Tibial artery (tissue), 4 donors: ENCODE measurements at regions not wholly inside any gene's neighbourhood (a gene's known extent, or its start where the extent isn't known, plus 50 kb on each side); places are given as distances from the start of the nearest gene placed in this dataset.

ENCODE experiments used
- DNase-seq, 2 donors: peaks; one replicate each; pipeline ENCODE4 v3.0.0-alpha.2; 2019
- H3K27ac ChIP-seq, 2 donors: fragments of 200-600 bp; sonication (generic) in 1 of 2; 1 replicate in 1 of 2; 2 replicates in 1 of 2; pipeline ENCODE4 v1.5.1; 2018 to 2019; ENCODE audit warnings: mild to moderate bottlenecking in 1 of 2
- H3K27me3 ChIP-seq, 2 donors: fragments of 200-600 bp; sonication (generic) in 1 of 2; one replicate each; pipeline versions ENCODE4 v1.5.1 to v1.6.0; 2016 to 2019
- H3K36me3 ChIP-seq, 3 donors: fragments of 200-600 bp; sonication (generic) in 2 of 3; one replicate each; pipeline ENCODE4 v1.5.1; 2016 to 2019; ENCODE audit warnings: mild to moderate bottlenecking in 2 of 3
- H3K4me1 ChIP-seq, 4 donors: fragments of 200-600 bp; sonication (generic) in 2 of 4; 1 replicate in 3 of 4; 2 replicates in 1 of 4; pipeline ENCODE4 v1.5.1; 2016 to 2019
- H3K4me3 ChIP-seq, 2 donors: fragments of 200-600 bp; sonication (generic) in 1 of 2; 1 replicate in 1 of 2; 2 replicates in 1 of 2; pipeline ENCODE4 v1.5.1; 2018 to 2019; ENCODE audit warnings: mild to moderate bottlenecking in 2 of 2
- H3K9me3 ChIP-seq, 3 donors: fragments of 200-600 bp; sonication (generic) in 1 of 3; one replicate each; pipeline ENCODE4 v1.5.1; 2016 to 2019
- intact Hi-C: fragments of 100-400 bp; cut with DNase I; formaldehyde crosslinking; loops from one replicate; pipeline ENCODE4 v1.15.0; 2023; ENCODE audit warnings: low total_unique reads
- TF ChIP-seq, protein P1 (sequence below), 2 experiments: fragments of 200-600 bp in 1 of 2; fragments of 450-650 bp in 1 of 2; IDR thresholded peaks; one replicate each; pipeline ENCODE4 v1.5.1; 2017 to 2019; ENCODE audit warnings: antibody characterized with exemption in 2 of 2, mild to moderate bottlenecking in 1 of 2, moderate library complexity in 1 of 2

DNA sequence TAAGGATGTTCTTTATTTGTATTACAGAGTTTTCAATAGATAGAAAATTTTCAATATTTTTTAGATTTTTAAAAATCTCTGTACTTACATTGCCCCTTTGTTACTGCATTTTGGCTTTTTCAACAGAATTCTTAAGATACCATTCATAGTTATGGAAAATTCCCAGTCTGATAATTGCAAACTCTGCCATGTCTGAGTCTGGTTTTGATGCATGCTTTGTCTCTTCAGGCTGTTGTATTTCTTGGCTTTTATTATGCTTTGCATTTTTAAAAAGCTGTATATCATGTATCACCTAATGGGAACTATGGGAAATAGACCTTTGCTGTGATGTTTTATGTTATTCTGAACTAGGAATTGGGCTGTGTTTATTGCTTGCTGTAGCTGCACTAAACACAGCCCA, 898.9 kb upstream of the ADGRB3 start:
- Histone ChIP-seq H3K27ac (no peak overlapping the region), H3K9me3 (peaks cover 0 to 4% (median 0%) of the 10 kb centered on the region in 3 donors), H3K27me3 (no peaks in the 10 kb centered on the region), H3K4me1 (no peaks in the 10 kb centered on the region), H3K36me3 (no peaks in the 10 kb centered on the region), H3K4me3 (no peak overlapping the region)
- DNase-seq, result no peak
- TF ChIP-seq, protein P1, sequence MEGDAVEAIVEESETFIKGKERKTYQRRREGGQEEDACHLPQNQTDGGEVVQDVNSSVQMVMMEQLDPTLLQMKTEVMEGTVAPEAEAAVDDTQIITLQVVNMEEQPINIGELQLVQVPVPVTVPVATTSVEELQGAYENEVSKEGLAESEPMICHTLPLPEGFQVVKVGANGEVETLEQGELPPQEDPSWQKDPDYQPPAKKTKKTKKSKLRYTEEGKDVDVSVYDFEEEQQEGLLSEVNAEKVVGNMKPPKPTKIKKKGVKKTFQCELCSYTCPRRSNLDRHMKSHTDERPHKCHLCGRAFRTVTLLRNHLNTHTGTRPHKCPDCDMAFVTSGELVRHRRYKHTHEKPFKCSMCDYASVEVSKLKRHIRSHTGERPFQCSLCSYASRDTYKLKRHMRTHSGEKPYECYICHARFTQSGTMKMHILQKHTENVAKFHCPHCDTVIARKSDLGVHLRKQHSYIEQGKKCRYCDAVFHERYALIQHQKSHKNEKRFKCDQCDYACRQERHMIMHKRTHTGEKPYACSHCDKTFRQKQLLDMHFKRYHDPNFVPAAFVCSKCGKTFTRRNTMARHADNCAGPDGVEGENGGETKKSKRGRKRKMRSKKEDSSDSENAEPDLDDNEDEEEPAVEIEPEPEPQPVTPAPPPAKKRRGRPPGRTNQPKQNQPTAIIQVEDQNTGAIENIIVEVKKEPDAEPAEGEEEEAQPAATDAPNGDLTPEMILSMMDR (IDR thresholded peaks at IDR 0.05), result no peak
- intact Hi-C loops, result no loop called here

DNA sequence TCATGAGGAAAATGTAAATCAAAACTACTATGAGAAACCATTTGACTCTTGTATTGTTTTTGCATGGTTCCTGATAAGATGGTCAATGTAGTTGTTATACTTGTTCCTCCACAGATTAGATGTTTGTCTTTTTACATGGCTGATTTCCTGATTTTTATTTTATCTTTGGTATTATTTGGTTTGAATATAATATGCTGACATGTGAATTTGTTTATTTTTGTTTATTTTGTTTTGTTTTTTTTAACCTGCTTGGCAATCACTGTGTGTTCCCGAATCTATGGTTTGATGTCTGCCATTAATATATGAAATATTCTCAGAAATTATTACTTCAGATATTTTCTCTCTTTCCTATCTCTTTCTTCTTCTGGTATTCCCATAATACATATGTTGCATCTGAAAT, 899.5 kb upstream of the ADGRB3 start:
- Histone ChIP-seq H3K27ac (no peak overlapping the region), H3K36me3 (no peaks in the 10 kb centered on the region), H3K9me3 (peaks cover 0 to 4% (median 0%) of the 10 kb centered on the region in 3 donors), H3K27me3 (no peaks in the 10 kb centered on the region), H3K4me3 (no peak overlapping the region), H3K4me1 (no peaks in the 10 kb centered on the region)
- intact Hi-C loops, result no loop called here
- TF ChIP-seq, protein P1 (IDR thresholded peaks at IDR 0.05), result no peak
- no peak for DNase-seq

- peak in 1 of 2 donors; percentile 61 for DNase-seq
- TF ChIP-seq, protein P1 (IDR thresholded peaks at IDR 0.05), result no peak
- intact Hi-C loops, result no loop called here
- Histone ChIP-seq H3K36me3 (no peaks in the 10 kb centered on the region), H3K4me3 (no peak overlapping the region), H3K27ac (no peak overlapping the region), H3K27me3 (no peaks in the 10 kb centered on the region), H3K4me1 (no peaks in the 10 kb centered on the region), H3K9me3 (no peaks in the 10 kb centered on the region)
Observed at GRCh38 chr6:67722861-67723261, 912.2 kb upstream of the ADGRB3 start.

DNA sequence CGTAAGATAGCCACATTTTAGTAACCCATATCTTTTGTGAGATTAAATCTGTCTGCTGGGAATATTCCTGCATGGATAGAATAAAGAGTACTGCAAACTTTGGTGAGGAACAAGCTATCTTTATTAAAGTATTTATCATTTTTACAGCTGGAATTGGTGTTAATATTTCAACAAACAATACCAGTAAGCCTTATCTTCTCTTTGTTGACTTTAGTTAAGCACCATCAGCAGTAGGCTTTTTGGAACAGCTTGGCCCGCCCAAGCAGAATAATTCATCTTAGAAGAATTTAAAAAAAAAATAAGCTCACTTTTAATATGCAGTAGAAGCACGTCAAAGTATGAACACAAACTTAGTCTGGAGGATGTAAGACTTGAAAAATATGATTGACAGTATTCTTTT, 917.8 kb upstream of the ADGRB3 start:
- intact Hi-C loops, result no loop called here
- no peak for DNase-seq

DNA sequence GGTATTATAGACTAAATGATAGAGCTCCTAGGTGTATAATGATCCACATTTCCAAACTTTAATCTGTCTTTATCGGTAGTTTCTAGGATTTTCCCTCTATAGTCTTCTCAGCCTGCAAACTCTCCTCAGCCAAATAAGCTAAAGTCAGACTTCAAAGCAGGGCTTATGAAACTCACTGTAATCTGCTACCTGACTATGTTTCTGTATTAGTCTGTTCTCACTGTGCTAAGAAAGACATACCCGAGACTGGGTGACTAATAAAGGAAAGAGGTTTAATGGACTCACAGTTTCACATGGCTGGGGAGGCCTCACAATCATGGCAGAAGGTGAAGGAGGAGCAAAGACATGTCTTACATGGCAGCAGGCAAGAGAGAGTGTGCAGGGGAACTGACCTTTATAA, 928.7 kb upstream of the ADGRB3 start:
- H3K36me3 ChIP-seq, result no peaks in the 10 kb centered on the region
- intact Hi-C loops, result no loop called here

More for the DNA sequence above, 917.8 kb upstream of the ADGRB3 start:
- TF ChIP-seq, protein P1 (IDR thresholded peaks at IDR 0.05), result no peak
- Histone ChIP-seq H3K4me3 (no peak overlapping the region), H3K9me3 (no peaks in the 10 kb centered on the region), H3K27ac (no peak overlapping the region), H3K36me3 (no peaks in the 10 kb centered on the region), H3K27me3 (no peaks in the 10 kb centered on the region), H3K4me1 (no peaks in the 10 kb centered on the region)

More for the DNA sequence above, 928.7 kb upstream of the ADGRB3 start:
- no peaks in the 10 kb centered on the region for H3K27me3 ChIP-seq
- peaks cover 0 to 6% (median 0%) of the 10 kb centered on the region in 3 donors for H3K9me3 ChIP-seq
- DNase-seq, result no peak
- TF ChIP-seq, protein P1 (IDR thresholded peaks at IDR 0.05), result no peak
- H3K27ac ChIP-seq, result no peak overlapping the region
- no peak overlapping the region for H3K4me3 ChIP-seq
- H3K4me1 ChIP-seq, result no peaks in the 10 kb centered on the region
